H7 (cell line): ENCODE measurements at regions not wholly inside any gene's neighbourhood (a gene's known extent, or its start where the extent isn't known, plus 50 kb on each side); places are given as distances from the start of the nearest gene placed in this dataset.
"Not testable (repeated sequence)": the region's sequence is repeated elsewhere in the genome, so short reads cannot be mapped to it uniquely, and the experiment has no call there.

ENCODE experiments used
- DNase-seq: peaks from one replicate; pipeline ENCODE4 v3.0.0; 2012
- H3K27me3 ChIP-seq: 2 replicates; pipeline ENCODE4 v1.6.0; 2011; ENCODE audit warnings: mild to moderate bottlenecking, low read length; ENCODE audit not compliant: control insufficient read depth, insufficient read depth
- H3K36me3 ChIP-seq: replicated peaks from 2 replicates; pipeline ENCODE4 v1.5.1; 2011; ENCODE audit warnings: low read length; ENCODE audit not compliant: control insufficient read depth, insufficient read depth
- H3K4me3 ChIP-seq: 2 replicates; pipeline ENCODE4 v1.5.1; 2011; ENCODE audit warnings: low read depth, mild to moderate bottlenecking, control low read depth, low read length, moderate library complexity; ENCODE audit not compliant: insufficient read depth

DNA sequence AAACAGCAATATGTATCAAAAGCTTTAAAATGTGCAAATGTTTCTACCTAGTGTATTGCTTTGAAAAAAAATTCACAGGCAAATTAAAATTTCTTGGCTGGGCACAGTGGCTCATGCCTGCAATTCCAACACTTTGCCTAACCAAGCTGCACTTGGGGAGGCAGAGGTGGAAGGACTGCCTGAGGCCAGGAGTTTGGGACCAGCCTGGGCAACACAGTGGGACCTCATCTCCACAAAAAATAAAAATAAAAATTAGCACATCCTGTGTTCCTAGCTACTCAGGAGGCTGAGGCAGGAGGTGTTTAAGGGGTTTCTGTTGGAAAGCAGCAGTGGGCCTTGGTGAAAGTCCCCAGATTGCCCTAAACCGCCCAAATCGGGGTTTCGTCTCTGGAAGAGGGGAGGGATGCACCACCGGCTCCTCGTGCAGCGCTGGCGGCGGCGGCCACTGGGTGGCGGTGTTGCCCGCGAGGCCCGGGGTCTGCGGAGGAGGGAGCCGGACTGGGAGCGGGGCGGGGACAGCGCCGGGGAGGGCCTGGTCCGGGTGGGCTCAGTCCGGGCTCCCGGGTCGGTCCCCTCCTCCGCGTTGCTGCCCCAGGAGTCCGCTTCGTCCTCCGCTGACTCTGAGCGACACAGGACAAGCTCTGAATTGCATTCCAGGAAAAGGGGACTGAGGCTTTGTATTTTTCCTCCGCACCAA is 265.6 kb downstream of the AACS start:
- peak; percentile 97 for DNase-seq
- peak overlapping the region; percentile 54 for H3K4me3 ChIP-seq
- no peaks in the 10 kb centered on the region for H3K27me3 ChIP-seq
- H3K36me3 ChIP-seq: no peaks in the 10 kb centered on the region

DNA sequence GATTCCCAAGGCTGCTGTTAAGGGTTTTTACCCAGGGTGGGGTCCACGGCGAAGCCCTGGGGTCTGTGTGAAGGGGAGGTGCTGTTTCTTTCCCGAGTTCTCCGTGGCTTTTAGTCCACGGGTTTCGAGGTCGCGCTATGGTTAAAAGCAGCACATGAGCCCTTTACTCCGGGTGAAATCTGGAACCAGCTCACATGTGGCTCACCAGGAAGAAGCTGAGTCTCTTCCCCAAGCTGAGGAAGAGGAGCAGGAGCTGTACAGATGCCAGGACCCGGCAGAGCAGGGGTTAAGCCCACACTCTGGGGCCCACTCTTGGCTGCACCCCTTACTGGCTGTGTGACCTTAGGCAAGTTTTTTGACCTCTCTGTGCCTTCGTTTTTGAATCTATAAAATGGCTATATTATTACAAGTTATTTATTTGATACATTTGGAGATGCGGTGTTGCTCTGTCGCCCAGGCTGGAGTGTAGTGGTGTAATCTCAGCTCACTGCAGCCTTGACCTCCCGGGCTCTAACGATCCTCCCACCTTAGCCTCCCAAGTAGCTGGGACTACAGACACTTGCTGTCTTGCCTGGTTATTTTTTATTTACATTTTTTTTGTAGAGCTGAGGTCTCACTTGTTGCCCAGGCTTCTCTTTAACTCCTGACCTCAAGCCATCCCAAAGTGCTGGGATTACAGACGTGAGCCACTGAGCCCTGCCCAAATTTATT is 266.3 kb downstream of the AACS start:
- DNase-seq: no peak
- Histone ChIP-seq H3K36me3 (no peaks in the 10 kb centered on the region), H3K27me3 (no peaks in the 10 kb centered on the region), H3K4me3 (peak overlapping the region; percentile 54)

DNA sequence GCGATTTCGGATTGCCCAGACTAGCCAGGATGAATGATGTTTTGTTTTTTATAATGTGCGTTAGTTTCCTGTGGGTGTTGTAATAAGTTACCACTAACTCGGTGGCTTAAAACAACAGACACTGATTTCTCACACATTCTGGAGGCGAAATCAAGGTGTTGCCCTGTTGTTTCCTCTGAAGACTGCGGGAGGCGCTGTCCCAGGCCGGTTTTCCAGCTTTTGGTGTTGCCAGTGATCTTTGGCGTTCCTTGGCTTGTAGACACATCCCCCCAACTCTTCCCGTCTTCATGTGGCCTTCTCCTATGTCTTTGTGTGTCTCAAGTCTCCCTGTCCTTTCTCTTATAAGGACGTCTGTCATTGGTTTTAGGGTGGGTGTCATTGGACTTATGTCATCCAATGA is 267.7 kb downstream of the AACS start:
- H3K4me3 ChIP-seq: no peak overlapping the region
- no peaks in the 10 kb centered on the region for H3K27me3 ChIP-seq
- H3K36me3 ChIP-seq: no peaks in the 10 kb centered on the region
- no peak for DNase-seq

DNA sequence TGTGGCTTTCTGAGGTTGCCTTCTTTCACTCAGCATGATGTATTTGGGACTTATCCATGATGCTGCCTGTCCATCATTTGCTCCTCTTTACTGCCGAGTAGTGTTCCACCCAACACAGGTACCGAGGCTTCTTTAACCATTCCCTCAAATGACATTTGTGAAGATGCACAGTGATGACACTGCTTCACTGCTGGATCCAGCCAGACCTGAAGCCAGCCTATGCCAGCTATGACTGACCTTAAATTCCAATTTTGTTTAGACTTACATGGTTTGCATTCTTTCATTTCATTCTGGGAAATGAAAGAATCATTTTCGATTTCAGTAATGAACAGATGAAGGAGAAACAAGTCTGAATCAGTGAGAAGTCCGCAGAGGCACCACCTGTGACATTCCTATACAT is 271.0 kb downstream of the AACS start:
- Histone ChIP-seq H3K36me3 (no peaks in the 10 kb centered on the region), H3K4me3 (no peak overlapping the region), H3K27me3 (no peaks in the 10 kb centered on the region)
- DNase-seq: no peak

DNA sequence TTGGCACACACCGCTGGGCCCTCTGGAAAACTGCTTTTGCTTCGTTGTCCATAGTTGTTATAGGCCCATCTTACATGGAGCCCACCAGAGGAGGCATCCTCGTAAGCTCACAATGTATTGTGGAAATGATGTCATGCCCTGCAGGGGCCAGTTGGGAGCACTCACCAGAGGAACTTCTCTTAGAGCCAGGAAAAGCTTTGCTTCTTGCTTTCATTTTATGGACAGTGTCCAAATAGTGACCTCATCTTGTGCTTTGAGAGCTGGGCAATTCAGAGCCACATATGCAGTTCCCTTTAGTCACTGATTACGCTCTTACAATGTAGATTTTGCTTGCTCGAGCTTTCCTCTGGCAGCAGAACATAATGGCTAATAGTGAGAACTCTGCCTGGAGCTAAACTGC is 275.6 kb downstream of the AACS start:
- no peak for DNase-seq
- Histone ChIP-seq H3K4me3 (no peak overlapping the region), H3K27me3 (no peaks in the 10 kb centered on the region), H3K36me3 (no peaks in the 10 kb centered on the region)

DNA sequence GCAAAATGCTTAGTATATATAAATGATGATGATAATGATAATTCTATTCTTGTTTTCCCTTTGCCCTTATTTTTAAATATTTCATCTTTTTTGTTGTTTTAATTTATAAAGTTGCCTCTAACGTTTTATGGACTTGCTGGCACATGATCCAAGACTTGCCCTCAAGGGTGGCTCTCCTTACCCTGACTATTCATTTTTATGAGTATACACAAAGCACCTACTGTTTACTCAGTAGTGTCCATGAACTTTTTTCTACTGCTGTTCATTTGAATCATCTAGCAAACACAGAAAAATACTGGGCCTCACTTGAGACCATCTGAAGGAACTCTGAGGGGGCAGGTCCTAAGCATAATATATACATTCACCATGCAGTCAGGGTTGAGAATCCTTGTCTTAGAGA is 276.2 kb downstream of the AACS start:
- no peak for DNase-seq
- H3K4me3 ChIP-seq: no peak overlapping the region
- no peaks in the 10 kb centered on the region for H3K36me3 ChIP-seq
- no peaks in the 10 kb centered on the region for H3K27me3 ChIP-seq

DNA sequence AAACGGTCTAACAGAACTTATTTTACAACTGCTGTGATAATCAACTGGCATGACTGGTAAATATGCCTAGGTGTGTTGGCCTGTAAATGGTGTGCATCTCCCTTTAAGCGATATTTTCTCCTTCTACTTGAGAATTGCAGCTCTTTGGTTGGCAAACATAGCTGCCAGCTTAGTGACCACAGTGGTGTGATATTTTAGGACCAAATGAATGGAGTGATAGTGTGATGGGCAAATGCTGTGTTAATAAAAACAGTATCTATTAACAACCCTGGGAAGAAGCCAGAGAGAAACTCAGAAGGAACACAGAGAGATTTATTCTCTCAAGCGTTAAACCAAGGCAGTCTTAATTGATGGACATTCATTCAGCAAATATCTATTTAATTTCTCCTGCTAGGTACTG is 278.4 kb downstream of the AACS start:
- H3K27me3 ChIP-seq: no peaks in the 10 kb centered on the region

DNA sequence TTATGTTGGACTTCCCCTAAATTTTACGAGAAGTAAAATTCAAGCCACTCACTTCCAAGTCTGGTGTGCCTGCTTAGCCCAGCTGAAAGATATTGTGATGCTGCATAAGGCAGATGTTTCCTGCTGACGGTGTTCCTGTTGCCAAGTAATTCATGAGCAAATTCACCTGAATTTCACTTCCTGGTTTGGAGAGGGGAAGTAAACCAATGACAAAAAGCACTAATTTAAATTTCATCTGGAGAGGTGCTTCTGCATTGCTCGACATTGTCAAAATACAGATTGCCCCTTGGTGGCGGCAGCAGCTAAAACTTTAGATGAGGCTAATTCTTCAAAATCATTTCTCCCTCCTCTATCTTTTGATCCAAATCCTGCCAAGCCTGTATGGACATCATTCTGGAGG is 281.1 kb downstream of the AACS start:
- H3K27me3 ChIP-seq: no peaks in the 10 kb centered on the region
- peak; percentile 42 for DNase-seq
- no peaks in the 10 kb centered on the region for H3K36me3 ChIP-seq
- no peak overlapping the region for H3K4me3 ChIP-seq

More for the DNA sequence above, 278.4 kb downstream of the AACS start:
- Histone ChIP-seq H3K4me3 (no peak overlapping the region), H3K36me3 (no peaks in the 10 kb centered on the region)
- no peak for DNase-seq

DNA sequence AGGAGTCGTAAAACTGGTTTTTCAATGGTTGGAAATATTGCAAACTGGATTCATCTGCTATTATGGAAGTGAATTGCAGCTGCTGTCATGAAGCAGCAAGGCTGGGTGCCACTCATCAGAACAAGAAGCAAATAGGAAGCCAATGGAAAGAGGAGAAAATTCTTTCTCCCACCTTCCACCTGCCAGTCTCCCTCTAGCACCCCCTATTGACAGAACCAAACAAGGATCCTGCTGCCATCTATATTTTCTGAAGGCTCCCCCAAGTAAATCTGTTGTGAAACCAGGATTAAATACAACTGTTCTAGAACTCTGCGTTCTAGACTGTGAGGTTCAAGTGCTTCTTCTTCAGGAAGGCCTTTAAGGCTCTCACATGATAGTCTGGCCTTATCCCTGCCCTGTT is 286.6 kb downstream of the AACS start:
- peak; percentile 36 for DNase-seq
- H3K36me3 ChIP-seq: no peaks in the 10 kb centered on the region; the same call in 1 of the 2 replicates
- no peaks in the 10 kb centered on the region for H3K27me3 ChIP-seq
- no peak overlapping the region for H3K4me3 ChIP-seq

DNA sequence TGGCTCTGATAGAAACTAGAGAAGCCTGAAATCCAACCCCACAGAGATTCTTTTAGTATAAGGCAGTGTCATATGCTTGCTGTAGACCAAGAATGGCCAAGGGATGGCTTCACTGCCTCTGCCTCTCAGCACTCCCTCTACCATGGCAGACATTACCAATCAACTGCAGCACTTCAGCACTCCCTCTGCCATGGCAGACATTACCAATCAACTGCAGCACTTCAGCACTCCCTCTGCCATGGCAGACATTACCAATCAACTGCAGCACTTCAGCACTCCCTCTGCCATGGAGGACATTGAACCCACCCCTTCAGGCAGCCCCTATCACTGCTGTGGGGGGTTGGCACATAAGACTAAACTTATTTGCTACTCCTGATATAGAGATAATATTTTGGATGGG is 287.8 kb downstream of the AACS start:
- not testable (repeated sequence) for H3K27me3 ChIP-seq, H3K4me3 ChIP-seq, DNase-seq, H3K36me3 ChIP-seq

DNA sequence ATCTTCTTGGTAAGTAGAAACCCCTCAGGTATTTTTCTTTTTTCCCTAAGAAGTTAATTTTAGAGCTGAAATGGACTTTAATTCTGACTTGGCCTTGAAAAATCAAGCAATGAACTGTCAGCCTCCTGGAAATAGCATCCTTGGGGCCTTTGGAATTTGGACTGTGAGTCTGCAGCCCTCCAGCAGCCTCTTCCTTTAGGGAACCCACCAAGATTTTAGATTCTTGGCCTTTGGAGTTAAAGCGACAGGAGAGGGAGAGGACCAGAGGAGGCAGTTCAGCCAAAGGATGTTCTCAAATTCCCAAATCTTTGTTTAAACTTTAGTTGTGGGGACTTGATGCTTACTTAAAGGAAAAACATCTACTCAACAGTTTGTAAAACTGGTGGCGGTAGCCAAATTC is 288.6 kb downstream of the AACS start:
- DNase-seq: no peak
- Histone ChIP-seq H3K27me3 (no peaks in the 10 kb centered on the region), H3K4me3 (no peak overlapping the region), H3K36me3 (no peaks in the 10 kb centered on the region; the same call in 1 of the 2 replicates)

DNA sequence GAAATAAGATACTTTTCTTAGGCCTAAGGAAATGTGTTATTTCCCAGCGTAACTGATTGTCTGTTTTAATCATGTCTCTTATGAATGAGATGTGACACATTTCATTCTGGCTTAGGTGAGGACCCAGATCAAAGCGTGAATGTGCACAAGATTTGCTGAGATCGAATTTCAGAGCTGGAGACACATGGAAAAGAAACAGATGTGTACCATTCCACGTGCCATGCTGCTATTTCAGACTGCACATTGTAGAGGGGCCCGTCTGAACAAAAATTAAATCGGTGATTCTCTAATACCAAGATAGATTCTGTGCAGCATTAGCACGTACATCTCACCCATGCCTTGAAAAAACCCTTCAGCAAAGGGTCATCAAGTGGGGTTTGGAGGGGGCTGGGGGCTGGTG is 290.4 kb downstream of the AACS start:
- DNase-seq: no peak
- no peaks in the 10 kb centered on the region; the same call in 1 of the 2 replicates for H3K36me3 ChIP-seq
- no peaks in the 10 kb centered on the region for H3K27me3 ChIP-seq
- no peak overlapping the region for H3K4me3 ChIP-seq

DNA sequence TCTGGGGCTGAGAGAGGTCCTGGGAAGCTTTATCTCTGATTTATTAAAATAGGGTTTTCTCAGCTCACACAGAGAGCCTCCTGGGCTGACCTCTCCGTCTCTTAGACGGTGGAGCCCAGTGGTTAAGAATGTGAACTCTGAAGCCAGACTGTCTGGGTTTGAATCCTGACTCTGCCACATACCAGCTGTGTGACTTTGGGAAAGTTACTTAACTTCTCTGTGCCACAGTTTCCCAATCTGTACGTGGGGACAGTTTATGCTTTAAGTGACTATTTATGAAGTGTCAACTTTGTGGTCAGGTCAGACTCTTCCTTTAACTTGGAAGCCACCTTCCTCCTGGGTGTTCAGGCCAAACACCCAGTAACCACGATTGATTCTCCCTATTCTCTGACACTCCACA is 290.9 kb downstream of the AACS start:
- no peak for DNase-seq
- Histone ChIP-seq H3K36me3 (no peaks in the 10 kb centered on the region; the same call in 1 of the 2 replicates), H3K4me3 (no peak overlapping the region), H3K27me3 (no peaks in the 10 kb centered on the region)

DNA sequence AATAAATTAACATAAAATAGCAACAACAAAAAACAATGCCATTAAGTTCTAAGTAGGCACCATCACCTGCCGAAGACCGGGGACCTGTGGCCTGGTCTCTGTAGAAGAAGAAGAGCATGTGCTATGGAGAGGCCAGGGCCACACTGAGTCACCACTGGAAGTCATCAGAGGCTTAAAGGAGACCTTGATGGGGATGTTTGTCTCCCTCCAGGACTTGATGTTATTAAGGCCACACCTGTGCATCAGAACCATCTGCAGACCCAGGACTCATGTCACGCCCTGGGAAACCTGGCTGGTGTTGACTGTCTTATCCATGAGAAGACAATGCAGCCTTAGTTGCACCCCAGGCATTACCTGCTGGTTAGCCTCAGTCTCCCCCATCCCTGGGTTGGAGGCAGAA is 292.3 kb downstream of the AACS start:
- DNase-seq: no peak
- Histone ChIP-seq H3K4me3 (no peak overlapping the region), H3K36me3 (no peaks in the 10 kb centered on the region; the same call in 1 of the 2 replicates), H3K27me3 (no peaks in the 10 kb centered on the region)

DNA sequence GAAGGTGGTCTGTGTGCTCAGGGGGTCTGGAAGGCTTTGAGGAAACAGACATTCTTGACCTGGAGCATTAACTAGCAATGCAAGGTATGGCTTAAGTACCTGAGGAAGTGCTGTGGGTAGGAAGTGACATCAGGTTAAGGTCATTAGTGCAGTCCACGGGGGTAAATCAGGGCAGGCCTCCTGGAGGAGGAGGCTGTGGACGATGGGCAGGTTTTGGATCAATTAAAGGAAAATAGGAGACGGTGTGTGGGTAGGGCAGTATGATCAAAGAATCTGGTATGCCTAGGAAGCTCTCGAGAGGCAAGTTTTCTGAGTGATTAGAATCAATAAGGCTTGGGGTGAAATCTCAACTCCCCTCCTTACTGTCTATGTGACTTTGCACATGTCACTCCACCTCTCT is 295.3 kb downstream of the AACS start:
- no peak for DNase-seq
- no peaks in the 10 kb centered on the region for H3K27me3 ChIP-seq
- H3K4me3 ChIP-seq: no peak overlapping the region
- H3K36me3 ChIP-seq: no peaks in the 10 kb centered on the region; the same call in 1 of the 2 replicates
